Stimulated activated naive CD8-positive, alpha-beta T cell treated with anti-CD3 and anti-CD28 coated beads, Interleukin-15, Interleukin-2, amounts not matched to agents 100 ng/mL and 50 ng/mL, for 24 hours (primary cell): ENCODE measurements at regions not wholly inside any gene's neighbourhood (a gene's known extent, or its start where the extent isn't known, plus 50 kb on each side); places are given as distances from the start of the nearest gene placed in this dataset.
"Not testable (repeated sequence)": the region's sequence is repeated elsewhere in the genome, so short reads cannot be mapped to it uniquely, and the experiment has no call there.

Experiments used
- H3K27ac Mint-ChIP-seq: one replicate; pipeline ENCODE4 v1.8.0; 2021; ENCODE audit warnings: mild to moderate bottlenecking, mixed read lengths
- H3K27me3 Mint-ChIP-seq: one replicate; pipeline ENCODE4 v1.8.0; 2021; ENCODE audit warnings: mixed read lengths
- H3K36me3 Mint-ChIP-seq: one replicate; pipeline ENCODE4 v1.8.0; 2021; ENCODE audit warnings: low read depth, mixed read lengths
- H3K4me1 Mint-ChIP-seq: one replicate; pipeline ENCODE4 v1.8.0; 2021; ENCODE audit warnings: low read depth, mixed read lengths
- H3K4me3 Mint-ChIP-seq: one replicate; pipeline ENCODE4 v1.8.0; 2021; ENCODE audit warnings: mild to moderate bottlenecking, mixed read lengths
- H3K9me3 Mint-ChIP-seq: one replicate; pipeline ENCODE4 v1.8.0; 2021; ENCODE audit warnings: mixed read lengths

DNA sequence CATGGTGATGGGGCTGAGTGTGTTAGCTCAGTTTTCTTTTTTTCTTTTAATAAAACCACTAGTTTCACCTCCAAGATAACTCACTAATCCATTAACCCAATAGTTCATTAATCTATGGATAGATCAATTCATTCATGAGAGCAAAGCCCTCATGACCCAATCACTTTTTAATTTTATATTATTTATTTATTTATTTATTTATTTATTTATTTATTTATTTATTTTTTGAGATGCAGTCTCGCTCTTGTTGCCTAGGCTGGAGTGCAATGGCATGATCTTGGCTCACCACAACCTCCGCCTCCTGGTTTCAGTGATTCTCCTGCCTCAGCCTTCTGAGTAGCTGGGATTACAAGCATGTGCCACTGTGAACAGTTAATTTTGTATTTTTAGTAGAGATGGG lies 1082.4 kb downstream of the DIPK2A start:
- not testable (repeated sequence) for H3K4me3 Mint-ChIP-seq, H3K4me1 Mint-ChIP-seq, H3K9me3 Mint-ChIP-seq, H3K27me3 Mint-ChIP-seq, H3K27ac Mint-ChIP-seq, H3K36me3 Mint-ChIP-seq

DNA sequence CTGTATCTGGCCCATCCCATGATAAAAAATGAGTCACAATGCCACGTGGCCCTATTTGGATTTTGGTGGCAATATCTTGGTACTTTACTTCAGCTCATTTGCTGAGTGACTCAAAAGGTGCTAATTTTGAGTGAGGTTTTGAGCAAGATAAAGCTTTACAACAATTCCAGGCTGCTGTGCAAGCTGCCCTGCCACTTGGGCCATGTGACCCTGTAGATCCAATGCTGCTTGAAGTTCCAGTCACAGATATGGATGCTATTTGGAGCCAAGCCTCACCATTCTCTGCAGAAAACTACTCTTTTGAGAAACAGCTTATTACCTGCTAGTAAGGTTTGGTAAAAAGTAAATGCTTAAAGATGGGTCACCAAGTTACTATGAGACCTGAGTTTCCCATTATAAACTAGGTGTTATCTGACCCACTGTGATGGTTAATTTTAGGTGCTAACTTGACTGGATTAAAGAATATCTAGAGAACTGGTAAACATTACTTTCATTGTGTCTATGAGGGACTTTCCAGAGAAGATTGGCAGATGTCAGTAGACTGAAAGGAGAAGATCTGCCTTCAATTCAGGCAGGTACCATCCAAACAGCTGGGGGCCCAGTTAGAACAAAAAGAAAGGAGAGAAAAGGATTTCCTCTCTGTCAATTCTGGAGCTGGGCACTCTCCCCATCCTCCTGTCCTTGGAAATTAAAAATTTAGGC lies 1083.9 kb downstream of the DIPK2A start:
- Mint-ChIP-seq H3K27me3 (no peaks in the 10 kb centered on the region), H3K27ac (no peak overlapping the region), H3K36me3 (no peaks in the 10 kb centered on the region), H3K4me1 (no peaks in the 10 kb centered on the region), H3K4me3 (no peak overlapping the region), H3K9me3 (no peaks in the 10 kb centered on the region)

DNA sequence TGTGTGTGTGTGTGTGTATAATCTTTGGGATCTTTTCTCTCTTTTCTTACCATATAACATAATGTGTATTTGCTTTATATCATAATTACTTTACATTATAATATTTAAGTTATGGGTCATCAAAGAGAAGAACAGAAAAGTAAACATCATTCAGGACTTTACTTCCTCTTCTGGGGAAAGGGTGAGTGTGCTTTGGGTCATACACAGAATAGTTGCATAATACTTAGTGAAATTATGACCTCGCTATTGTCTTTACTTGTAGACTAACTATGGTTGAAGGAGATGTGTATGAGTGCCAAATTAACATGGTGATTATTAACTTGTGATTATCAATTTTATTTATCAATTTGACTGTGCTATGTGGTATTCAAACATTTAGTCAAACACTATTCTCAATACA lies 1086.9 kb downstream of the DIPK2A start:
- Mint-ChIP-seq H3K4me1 (no peaks in the 10 kb centered on the region), H3K4me3 (no peak overlapping the region), H3K27ac (no peak overlapping the region), H3K27me3 (no peaks in the 10 kb centered on the region), H3K9me3 (peaks cover 6% of the 10 kb centered on the region), H3K36me3 (no peaks in the 10 kb centered on the region)

DNA sequence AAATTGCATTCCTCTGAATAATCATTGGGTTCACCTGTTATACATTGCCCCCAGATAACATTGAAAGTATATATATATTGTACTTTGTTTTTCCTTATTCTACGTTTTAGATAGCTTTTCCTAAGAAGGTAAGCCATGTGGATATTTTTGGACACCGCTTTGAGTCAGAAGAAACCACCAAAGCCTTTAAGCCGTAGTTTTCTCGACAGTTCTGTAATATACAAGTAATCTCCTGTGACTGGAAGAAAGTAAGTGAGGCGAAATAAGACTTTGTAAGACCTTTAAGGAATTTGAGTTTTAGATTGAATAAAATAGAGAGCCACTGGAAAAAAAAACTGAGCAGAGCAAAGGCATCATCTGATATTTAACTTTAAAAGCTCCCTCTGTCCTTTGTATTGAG lies 1092.0 kb downstream of the DIPK2A start:
- Mint-ChIP-seq H3K4me3 (no peak overlapping the region), H3K36me3 (no peaks in the 10 kb centered on the region), H3K27me3 (no peaks in the 10 kb centered on the region), H3K4me1 (no peaks in the 10 kb centered on the region), H3K9me3 (peaks cover 6% of the 10 kb centered on the region), H3K27ac (no peak overlapping the region)

DNA sequence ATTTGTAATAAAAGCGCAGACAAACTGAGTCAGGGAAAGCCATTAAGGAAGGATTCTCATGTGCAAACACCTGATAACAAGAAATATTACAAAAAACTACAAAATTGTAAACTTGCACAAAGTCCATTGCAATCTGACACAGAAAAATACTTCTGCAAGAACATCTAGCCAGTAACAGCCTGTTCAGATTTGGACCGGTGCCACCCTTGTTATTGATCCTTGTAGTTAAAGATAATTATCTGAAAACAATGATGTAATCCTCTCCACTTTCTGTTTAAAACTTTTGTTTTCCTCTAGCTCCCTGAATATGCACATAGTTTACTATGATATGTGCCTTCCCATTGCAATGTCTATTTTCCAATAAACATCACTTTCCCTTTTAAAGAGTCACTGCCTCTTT lies 1090.2 kb downstream of the PLOD2 start:
- Mint-ChIP-seq H3K4me1 (no peaks in the 10 kb centered on the region), H3K27ac (no peak overlapping the region), H3K4me3 (no peak overlapping the region), H3K27me3 (no peaks in the 10 kb centered on the region), H3K9me3 (peaks cover 4% of the 10 kb centered on the region), H3K36me3 (no peaks in the 10 kb centered on the region)

DNA sequence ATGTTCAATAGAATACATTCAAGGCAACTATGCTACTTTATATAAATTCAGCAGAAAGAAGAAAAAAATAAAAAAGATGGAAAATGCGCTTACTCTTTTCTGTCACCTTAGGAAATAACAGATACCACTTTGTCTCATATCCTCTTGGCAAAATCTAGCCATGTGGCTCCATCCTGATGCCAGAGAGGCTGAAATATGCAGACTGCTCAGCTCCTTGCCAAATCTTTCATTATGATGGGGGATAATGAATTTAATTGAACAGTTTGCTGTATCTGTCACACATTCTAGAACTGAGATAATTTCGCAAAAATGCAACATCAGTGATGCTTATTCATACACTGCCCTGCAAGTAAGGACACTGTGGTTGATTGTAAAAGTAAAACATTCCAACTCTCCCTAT lies 1081.5 kb downstream of the PLOD2 start:
- H3K36me3 Mint-ChIP-seq, result no peaks in the 10 kb centered on the region
- no peak overlapping the region for H3K27ac Mint-ChIP-seq
- no peaks in the 10 kb centered on the region for H3K27me3 Mint-ChIP-seq
- H3K4me1 Mint-ChIP-seq, result no peaks in the 10 kb centered on the region
- H3K9me3 Mint-ChIP-seq, result no peaks in the 10 kb centered on the region
- H3K4me3 Mint-ChIP-seq, result no peak overlapping the region

DNA sequence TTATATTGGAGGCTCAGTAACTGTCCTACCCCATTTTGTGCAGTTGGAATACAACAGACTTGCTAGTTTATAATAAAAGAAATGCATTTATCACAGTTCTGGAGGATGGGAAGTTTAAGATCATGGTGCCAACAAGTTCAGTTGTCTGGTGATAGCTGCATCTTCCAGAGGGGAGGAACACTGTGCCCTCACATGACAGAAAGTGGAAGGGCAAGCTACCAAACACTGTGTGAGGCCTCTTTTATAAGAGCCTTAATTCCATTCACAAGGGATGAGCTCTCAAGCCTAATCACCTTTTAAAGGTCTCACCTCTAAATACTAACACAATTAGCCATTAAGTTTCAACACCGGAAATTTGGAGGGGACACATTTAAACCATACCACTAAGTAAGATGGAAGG lies 1073.9 kb downstream of the PLOD2 start:
- no peaks in the 10 kb centered on the region for H3K9me3 Mint-ChIP-seq
- H3K27ac Mint-ChIP-seq, result no peak overlapping the region
- H3K36me3 Mint-ChIP-seq, result no peaks in the 10 kb centered on the region
- no peaks in the 10 kb centered on the region for H3K4me1 Mint-ChIP-seq
- H3K27me3 Mint-ChIP-seq, result no peaks in the 10 kb centered on the region
- no peak overlapping the region for H3K4me3 Mint-ChIP-seq

DNA sequence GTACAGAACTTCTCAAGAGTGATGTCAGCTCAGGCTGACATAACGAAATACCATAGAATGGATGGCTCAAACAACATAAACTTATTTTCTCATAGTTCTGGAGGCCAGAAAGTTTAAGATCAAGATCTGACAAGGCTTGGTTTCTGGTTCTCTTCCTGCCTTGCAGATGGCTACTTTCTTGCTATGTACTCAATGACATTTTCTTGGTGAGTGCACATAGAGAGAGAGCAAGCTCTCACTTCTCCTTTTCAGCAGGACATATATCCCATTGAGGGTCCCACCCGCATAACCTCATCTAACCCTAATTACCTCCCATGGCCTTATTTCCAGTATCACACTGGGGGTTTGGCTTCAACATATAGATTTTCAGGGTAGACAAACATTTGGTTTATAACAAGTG lies 1072.1 kb downstream of the PLOD2 start:
- Mint-ChIP-seq H3K4me3 (no peak overlapping the region), H3K27ac (no peak overlapping the region), H3K36me3 (no peaks in the 10 kb centered on the region), H3K9me3 (no peaks in the 10 kb centered on the region), H3K4me1 (no peaks in the 10 kb centered on the region), H3K27me3 (no peaks in the 10 kb centered on the region)

DNA sequence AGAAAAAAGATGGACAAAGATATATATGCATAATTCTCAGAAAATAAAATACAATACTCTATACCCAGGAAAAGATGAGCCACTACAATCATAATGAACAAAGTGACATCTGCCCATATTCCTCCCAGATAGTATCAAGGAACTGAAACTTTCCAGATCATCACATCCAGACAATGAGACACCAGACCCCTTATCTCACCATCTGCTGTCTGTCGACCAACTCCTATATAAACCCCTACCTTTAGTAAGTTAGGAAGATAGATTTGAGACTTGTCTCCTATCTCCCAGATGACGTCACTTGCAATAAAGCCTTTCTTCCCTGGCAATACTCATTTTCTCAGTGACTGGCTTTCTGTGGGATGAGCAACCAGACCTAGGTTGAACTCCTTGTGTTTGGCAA lies 1071.6 kb downstream of the PLOD2 start:
- H3K4me1 Mint-ChIP-seq, result no peaks in the 10 kb centered on the region
- H3K36me3 Mint-ChIP-seq, result no peaks in the 10 kb centered on the region
- no peaks in the 10 kb centered on the region for H3K9me3 Mint-ChIP-seq
- no peak overlapping the region for H3K4me3 Mint-ChIP-seq
- no peaks in the 10 kb centered on the region for H3K27me3 Mint-ChIP-seq
- H3K27ac Mint-ChIP-seq, result no peak overlapping the region

- no peak overlapping the region for H3K4me3 Mint-ChIP-seq
- no peak overlapping the region for H3K27ac Mint-ChIP-seq
- H3K36me3 Mint-ChIP-seq, result no peaks in the 10 kb centered on the region
- H3K4me1 Mint-ChIP-seq, result no peaks in the 10 kb centered on the region
- H3K27me3 Mint-ChIP-seq, result no peaks in the 10 kb centered on the region
- no peaks in the 10 kb centered on the region for H3K9me3 Mint-ChIP-seq
These were observed 1066.5 kb downstream of the PLOD2 start for GRCh38 chr3:145094355-145094941.

DNA sequence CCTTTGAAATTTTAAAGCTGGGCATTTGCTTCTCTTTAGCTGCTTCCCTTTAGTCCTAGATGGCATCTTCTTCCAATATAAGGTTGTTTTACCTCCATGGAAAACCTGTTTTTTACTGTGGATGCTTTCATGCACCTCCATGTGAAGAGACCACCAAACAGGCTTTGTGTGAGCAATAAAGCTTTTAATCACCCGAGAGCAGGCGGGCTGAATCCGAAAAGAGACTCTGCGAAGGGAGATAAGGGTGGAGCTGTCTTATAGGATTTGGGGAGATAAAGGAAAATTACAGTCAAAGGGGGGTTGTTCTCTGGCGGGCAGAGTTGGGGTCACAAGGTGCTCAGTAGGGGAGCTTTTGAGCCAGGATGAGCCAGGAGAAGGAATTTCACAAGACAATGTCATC lies 1049.8 kb downstream of the PLOD2 start:
- not testable (repeated sequence) for H3K4me3 Mint-ChIP-seq, H3K27ac Mint-ChIP-seq, H3K27me3 Mint-ChIP-seq, H3K4me1 Mint-ChIP-seq, H3K36me3 Mint-ChIP-seq, H3K9me3 Mint-ChIP-seq

GRCh38 chr3:145116769-145117168 lies 1044.2 kb downstream of the PLOD2 start:
- H3K27me3 Mint-ChIP-seq, result no peaks in the 10 kb centered on the region
- H3K4me1 Mint-ChIP-seq, result no peaks in the 10 kb centered on the region
- peaks cover 9% of the 10 kb centered on the region for H3K9me3 Mint-ChIP-seq
- no peak overlapping the region for H3K27ac Mint-ChIP-seq
- no peaks in the 10 kb centered on the region for H3K36me3 Mint-ChIP-seq
- H3K4me3 Mint-ChIP-seq, result no peak overlapping the region

DNA sequence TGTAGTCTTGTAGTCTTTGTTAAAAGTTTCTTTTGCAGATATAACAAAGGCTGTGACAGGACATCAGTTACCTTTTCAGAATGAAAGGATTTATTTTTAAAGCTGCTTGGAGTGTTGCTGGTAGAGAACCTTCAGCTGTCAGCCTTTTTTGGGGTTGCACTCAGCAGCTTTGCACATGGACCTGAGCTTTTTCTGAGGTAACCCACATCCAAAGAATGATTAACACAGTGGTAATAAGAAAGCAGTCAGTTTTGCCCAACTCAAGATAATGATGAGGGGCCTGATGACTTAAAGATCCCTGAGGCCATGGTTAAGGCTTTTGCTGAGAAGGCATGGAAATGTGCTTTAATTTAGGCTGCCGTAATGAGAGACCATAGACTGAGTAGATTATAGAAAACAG lies 1042.7 kb downstream of the PLOD2 start:
- no peak overlapping the region for H3K27ac Mint-ChIP-seq
- no peaks in the 10 kb centered on the region for H3K27me3 Mint-ChIP-seq
- no peaks in the 10 kb centered on the region for H3K36me3 Mint-ChIP-seq
- no peak overlapping the region for H3K4me3 Mint-ChIP-seq
- H3K4me1 Mint-ChIP-seq, result no peaks in the 10 kb centered on the region
- peaks cover 9% of the 10 kb centered on the region for H3K9me3 Mint-ChIP-seq

GRCh38 chr3:145124900-145125678 lies 1035.9 kb downstream of the PLOD2 start:
- H3K27me3 Mint-ChIP-seq, result no peaks in the 10 kb centered on the region
- H3K36me3 Mint-ChIP-seq, result no peaks in the 10 kb centered on the region
- H3K27ac Mint-ChIP-seq, result no peak overlapping the region
- H3K9me3 Mint-ChIP-seq, result no peaks in the 10 kb centered on the region
- H3K4me3 Mint-ChIP-seq, result no peak overlapping the region
- H3K4me1 Mint-ChIP-seq, result no peaks in the 10 kb centered on the region

- Mint-ChIP-seq H3K9me3 (peaks cover 3% of the 10 kb centered on the region), H3K36me3 (no peaks in the 10 kb centered on the region), H3K27ac (no peak overlapping the region), H3K4me1 (no peaks in the 10 kb centered on the region), H3K27me3 (peaks cover 3% of the 10 kb centered on the region), H3K4me3 (no peak overlapping the region)
These were observed 1027.7 kb downstream of the PLOD2 start for GRCh38 chr3:145133281-145133680.
